ENCODE measurements at regions not wholly inside any gene's neighbourhood (a gene's known extent, or its start where the extent isn't known, plus 50 kb on each side); places are given as distances from the start of the nearest gene placed in this dataset.

DNA sequence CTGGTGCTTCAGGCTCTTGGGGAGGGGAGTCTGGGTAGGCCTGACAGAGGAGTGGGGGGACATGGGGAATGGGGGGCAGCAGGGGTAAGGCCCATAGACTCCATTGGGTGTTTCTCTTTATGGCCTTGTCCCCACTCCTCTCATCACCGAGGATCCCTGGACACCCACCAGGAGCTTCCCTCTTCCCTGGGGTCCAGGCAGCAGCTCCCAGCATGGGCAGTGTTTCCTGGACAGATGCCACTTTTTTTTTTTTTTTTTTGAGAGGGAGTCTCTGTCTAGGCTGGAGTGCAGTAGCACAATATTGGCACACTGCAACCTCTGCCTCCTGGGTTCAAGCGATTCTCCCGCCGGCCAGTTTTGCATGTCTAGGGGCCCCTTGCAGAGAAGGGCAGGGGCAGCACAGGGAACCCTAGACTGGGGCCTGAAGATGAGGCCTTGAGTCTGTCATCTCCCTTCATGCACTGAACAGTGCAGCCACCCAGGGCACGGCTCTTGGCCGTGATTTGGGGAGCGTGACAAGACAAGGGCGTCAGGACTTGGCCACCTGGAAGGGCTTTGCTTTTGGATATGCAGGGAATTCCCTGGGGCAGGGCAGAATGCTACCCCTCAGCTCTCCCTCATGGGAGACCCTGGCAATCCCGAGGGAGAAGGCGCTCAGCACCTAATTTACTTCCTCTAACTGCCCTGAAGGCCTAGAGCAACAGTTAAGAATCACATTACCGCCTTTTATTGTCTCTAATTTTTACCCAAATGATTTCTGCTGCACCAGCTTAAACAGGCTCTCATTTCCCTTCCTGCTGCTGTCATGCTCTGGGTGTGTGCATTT is 213.9 kb upstream of the ZNF536 start:
- Mint-ChIP-seq H3K4me3 (ENCODE audit: unreplicated experiment) (no peak overlapping the region), H3K4me1 (ENCODE audit: insufficient read depth, unreplicated experiment) (no peaks in the 10 kb centered on the region), H3K27ac (ENCODE audit: low read depth, unreplicated experiment) (no peak overlapping the region), H3K27me3 (ENCODE audit: insufficient read depth, unreplicated experiment) (no peaks in the 10 kb centered on the region), H3K9me3 (ENCODE audit: unreplicated experiment) (peaks cover 38% of the 10 kb centered on the region), H3K36me3 (ENCODE audit: insufficient read depth, unreplicated experiment) (no peaks in the 10 kb centered on the region)
- TF ChIP-seq CTCF (IDR thresholded peaks at IDR 0.05; ENCODE audit: unreplicated experiment), result no peak
- BruUV-seq (replicated peaks), result no TSS peak
- DNase-seq (ENCODE audit: unreplicated experiment), result no peak
- ChIA-PET POLR2A (no interaction called here), CTCF (interaction anchor here (0.6 kb wide), 1 partner anchor 81 kb away, joined by 3 read pairs; no protein-coding TSS in a partner anchor)
- intact Hi-C loops (cut with micrococcal nuclease), result no loop called here

DNA sequence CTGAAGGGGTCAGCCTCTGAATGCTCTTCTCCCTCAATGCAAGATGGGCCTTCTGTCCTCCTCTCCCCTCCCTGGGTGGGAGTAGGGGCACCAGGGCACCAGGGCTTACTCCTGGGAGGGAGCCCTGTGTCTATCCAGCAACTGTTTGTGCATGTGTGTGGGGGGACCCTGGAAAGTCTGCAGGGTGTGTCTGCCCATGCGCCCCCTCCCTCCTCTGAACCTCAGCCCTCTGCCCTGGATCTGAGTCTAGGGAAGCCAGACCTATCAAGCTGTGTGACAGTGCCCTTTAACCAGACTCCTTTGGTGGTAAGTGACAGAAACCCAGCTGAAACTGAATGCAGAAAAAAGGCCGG is 213.3 kb upstream of the ZNF536 start:
- CTCF ChIA-PET, result interaction anchor here (0.6 kb wide), 1 partner anchor 81 kb away, joined by 3 read pairs; no protein-coding TSS in a partner anchor
- Mint-ChIP-seq H3K4me3 (ENCODE audit: unreplicated experiment) (no peak overlapping the region), H3K27ac (ENCODE audit: low read depth, unreplicated experiment) (no peak overlapping the region), H3K9me3 (ENCODE audit: unreplicated experiment) (peaks cover 42% of the 10 kb centered on the region), H3K27me3 (ENCODE audit: insufficient read depth, unreplicated experiment) (no peaks in the 10 kb centered on the region), H3K4me1 (ENCODE audit: insufficient read depth, unreplicated experiment) (no peaks in the 10 kb centered on the region), H3K36me3 (ENCODE audit: insufficient read depth, unreplicated experiment) (no peaks in the 10 kb centered on the region)
- no peak for DNase-seq (ENCODE audit: unreplicated experiment)
- TF ChIP-seq CTCF (IDR thresholded peaks at IDR 0.05; ENCODE audit: unreplicated experiment), result no peak
- no TSS peak for BruUV-seq (replicated peaks)
- POLR2A ChIA-PET, result no interaction called here
- intact Hi-C loops (cut with micrococcal nuclease), result no loop called here

DNA sequence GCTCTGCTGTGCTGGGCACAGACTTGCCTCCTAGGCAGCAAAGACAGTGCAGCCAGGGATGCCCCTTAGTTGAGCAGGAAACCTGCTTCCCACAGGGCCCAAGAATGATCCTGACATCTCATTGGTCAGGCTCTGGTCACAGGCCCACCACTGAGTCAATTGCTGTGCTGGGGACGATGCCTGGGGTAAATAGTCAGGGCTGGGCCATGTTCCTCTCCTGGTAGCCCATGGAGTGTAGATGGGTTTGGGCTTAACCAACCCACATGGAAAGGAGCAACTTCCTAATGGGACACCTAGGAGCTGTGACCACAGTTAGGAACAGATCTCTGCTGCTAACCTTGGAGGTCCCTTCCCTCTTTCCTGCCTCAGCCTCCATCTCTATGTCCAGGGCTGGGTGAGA is 212.5 kb upstream of the ZNF536 start:
- POLR2A ChIA-PET, result no interaction called here
- CTCF ChIA-PET, result no interaction called here
- H3K36me3 Mint-ChIP-seq (ENCODE audit: insufficient read depth, unreplicated experiment), result no peaks in the 10 kb centered on the region
- H3K4me1 Mint-ChIP-seq (ENCODE audit: insufficient read depth, unreplicated experiment), result no peaks in the 10 kb centered on the region
- H3K4me3 Mint-ChIP-seq (ENCODE audit: unreplicated experiment), result no peak overlapping the region
- BruUV-seq (replicated peaks), result no TSS peak
- peaks cover 35% of the 10 kb centered on the region for H3K9me3 Mint-ChIP-seq (ENCODE audit: unreplicated experiment)
- no peak for DNase-seq (ENCODE audit: unreplicated experiment)
- intact Hi-C loops (cut with micrococcal nuclease), result no loop called here
- TF ChIP-seq CTCF (IDR thresholded peaks at IDR 0.05; ENCODE audit: unreplicated experiment), result no peak
- no peak overlapping the region for H3K27ac Mint-ChIP-seq (ENCODE audit: low read depth, unreplicated experiment)
- no peaks in the 10 kb centered on the region for H3K27me3 Mint-ChIP-seq (ENCODE audit: insufficient read depth, unreplicated experiment)

GRCh38 chr19:30160426-30160825 is 211.8 kb upstream of the ZNF536 start:
- H3K4me3 Mint-ChIP-seq (ENCODE audit: unreplicated experiment), result no peak overlapping the region
- CTCF ChIA-PET, result no interaction called here
- DNase-seq (ENCODE audit: unreplicated experiment), result no peak
- no TSS peak for BruUV-seq (replicated peaks)
- intact Hi-C loops (cut with micrococcal nuclease), result no loop called here
- POLR2A ChIA-PET, result no interaction called here
- TF ChIP-seq CTCF (IDR thresholded peaks at IDR 0.05; ENCODE audit: unreplicated experiment), result no peak
- H3K36me3 Mint-ChIP-seq (ENCODE audit: insufficient read depth, unreplicated experiment), result no peaks in the 10 kb centered on the region
- no peak overlapping the region for H3K27ac Mint-ChIP-seq (ENCODE audit: low read depth, unreplicated experiment)
- no peaks in the 10 kb centered on the region for H3K27me3 Mint-ChIP-seq (ENCODE audit: insufficient read depth, unreplicated experiment)
- H3K4me1 Mint-ChIP-seq (ENCODE audit: insufficient read depth, unreplicated experiment), result no peaks in the 10 kb centered on the region
- H3K9me3 Mint-ChIP-seq (ENCODE audit: unreplicated experiment), result peaks cover 32% of the 10 kb centered on the region
